ENCODE measurements at regions not wholly inside any gene's neighbourhood (a gene's known extent, or its start where the extent isn't known, plus 50 kb on each side); places are given as distances from the start of the nearest gene placed in this dataset.

DNA sequence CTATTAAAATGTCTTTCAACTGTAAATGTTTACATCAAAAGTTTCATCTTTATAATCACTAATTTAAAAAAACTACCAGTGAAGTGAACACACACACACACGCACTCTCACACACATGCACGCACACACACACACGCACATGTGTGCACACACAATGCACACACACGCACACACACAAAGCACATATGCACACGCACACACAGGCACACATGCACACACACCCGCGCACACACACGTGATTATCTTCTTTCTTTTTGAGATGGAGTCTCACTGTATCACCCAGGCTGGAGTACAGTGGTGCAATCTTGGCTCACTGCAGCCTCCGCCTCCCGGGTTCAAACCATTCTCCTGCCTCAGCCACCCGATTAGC, 80.0 kb upstream of the FRMD1 start:
- no peak for TF ChIP-seq EZH2 (optimal IDR thresholded peaks at IDR 0.05; ENCODE audit: low read depth, low read length)
- TF ChIP-seq, protein P1, sequence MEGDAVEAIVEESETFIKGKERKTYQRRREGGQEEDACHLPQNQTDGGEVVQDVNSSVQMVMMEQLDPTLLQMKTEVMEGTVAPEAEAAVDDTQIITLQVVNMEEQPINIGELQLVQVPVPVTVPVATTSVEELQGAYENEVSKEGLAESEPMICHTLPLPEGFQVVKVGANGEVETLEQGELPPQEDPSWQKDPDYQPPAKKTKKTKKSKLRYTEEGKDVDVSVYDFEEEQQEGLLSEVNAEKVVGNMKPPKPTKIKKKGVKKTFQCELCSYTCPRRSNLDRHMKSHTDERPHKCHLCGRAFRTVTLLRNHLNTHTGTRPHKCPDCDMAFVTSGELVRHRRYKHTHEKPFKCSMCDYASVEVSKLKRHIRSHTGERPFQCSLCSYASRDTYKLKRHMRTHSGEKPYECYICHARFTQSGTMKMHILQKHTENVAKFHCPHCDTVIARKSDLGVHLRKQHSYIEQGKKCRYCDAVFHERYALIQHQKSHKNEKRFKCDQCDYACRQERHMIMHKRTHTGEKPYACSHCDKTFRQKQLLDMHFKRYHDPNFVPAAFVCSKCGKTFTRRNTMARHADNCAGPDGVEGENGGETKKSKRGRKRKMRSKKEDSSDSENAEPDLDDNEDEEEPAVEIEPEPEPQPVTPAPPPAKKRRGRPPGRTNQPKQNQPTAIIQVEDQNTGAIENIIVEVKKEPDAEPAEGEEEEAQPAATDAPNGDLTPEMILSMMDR (IDR thresholded peaks at IDR 0.05; ENCODE audit: low read length): no peak
